GM19463 (cell line): ENCODE measurements at regions not wholly inside any gene's neighbourhood (a gene's known extent, or its start where the extent isn't known, plus 50 kb on each side); places are given as distances from the start of the nearest gene placed in this dataset.

Source experiments
- ATAC-seq: cut with Tn5 transposase; IDR thresholded peaks from one replicate; pipeline ENCODE4 v1.9.1; 2021; ENCODE audit warnings: mild to moderate bottlenecking, moderate library complexity; ENCODE audit not compliant: unreplicated experiment

DNA sequence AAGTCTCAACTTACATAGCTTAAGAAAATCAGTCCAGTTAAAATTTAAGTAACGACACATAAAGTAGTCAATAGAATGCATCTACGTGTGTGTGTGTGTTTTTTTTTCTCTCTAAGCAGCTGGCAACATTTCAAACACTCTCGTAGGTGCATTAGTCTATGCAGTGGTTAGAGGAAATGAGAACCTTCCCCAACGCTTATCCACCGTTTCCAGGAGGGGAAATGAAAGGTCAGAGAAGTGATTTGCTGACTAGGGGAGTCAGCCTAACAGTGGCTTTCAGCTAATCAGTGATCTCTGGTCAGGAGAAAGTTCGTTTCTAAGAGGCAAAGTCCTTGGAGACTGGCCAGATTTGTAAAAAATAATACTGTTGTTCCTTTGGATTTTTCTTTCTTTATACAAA lies 806.6 kb downstream of the C6orf118 start:
- ATAC-seq, result no peak

DNA sequence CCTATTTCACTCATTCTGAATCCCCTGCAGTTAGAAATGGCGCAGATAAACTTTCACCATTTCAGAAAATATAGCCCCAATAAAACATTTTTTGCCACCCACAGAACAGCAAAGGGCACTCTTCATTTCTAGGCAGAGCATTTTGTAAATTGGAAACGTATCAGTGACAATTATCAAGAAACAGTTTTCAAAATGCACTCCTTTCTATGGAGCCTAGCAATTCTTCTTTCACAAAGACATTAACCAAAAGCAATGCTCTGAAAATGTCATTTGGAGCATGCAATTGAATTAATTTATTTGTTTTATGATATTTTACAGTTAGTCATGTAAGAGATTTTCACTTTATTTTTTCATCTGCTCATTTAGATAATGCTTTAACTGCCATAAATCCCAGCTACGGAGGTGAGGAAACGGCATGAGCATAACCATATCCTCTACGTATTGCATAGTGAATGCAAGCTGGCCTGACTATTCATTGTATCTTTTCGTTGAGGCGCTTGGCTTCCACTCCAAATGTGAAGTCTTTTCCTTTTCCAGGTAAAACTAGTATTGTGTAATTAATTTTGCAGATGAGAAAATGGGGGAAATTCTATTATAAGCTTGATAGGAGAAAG lies 813.4 kb downstream of the C6orf118 start:
- ATAC-seq, result no peak

DNA sequence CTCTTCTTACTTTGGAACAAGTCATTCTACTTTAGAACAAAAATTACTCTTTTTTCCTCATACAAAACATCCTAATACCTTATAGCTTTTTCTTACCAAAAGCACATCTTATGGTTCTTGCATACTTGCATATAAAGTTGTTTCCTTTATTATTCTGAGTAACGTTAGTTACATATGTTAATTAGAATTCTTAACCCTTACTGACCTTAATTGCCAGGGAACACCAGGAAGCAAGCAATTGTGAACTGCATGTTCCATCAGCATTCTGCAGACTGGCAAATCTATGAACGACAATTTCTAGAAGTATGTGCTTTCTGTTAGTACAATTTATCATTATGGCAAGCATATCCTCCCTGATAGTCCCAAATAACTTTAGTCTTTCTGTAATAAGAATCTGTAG lies 831.0 kb downstream of the C6orf118 start:
- ATAC-seq, result no peak

DNA sequence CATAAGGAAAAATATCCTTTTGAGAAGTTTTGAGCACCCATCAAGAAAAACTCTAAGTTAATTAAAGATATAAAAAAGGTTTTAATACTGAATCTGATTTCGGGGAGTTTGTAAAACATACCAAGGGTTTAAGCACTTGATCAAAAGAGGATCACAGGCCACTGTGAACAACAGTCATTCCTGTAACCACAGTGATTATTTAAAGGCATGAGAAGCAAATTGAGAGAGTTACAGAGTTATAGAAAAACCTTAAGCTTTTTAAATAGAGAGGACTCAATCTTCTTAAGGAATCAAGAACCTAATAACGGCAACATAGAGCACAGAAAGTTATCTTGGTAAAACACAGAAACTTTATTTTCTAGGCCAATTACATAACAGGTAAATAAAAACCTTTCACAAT lies 831.6 kb downstream of the C6orf118 start:
- no peak for ATAC-seq

DNA sequence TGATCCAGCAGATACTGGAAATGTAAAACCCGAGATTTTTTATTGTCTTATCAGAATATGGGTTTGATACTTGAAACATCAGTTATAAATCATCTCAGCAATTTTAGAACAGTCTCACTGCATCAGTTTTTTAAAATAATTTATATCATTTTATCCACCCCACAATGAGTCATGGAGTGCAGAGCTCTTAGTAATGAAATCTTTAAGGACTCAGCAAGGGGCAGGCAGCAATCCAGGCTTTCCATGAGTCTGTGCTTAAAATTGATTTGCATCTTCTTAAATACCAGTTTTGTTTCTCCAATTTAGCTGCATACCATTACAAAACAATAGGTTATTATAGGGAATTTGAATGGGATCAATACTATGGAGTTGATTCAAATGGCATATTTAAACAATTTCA lies 832.3 kb downstream of the C6orf118 start:
- no peak for ATAC-seq

DNA sequence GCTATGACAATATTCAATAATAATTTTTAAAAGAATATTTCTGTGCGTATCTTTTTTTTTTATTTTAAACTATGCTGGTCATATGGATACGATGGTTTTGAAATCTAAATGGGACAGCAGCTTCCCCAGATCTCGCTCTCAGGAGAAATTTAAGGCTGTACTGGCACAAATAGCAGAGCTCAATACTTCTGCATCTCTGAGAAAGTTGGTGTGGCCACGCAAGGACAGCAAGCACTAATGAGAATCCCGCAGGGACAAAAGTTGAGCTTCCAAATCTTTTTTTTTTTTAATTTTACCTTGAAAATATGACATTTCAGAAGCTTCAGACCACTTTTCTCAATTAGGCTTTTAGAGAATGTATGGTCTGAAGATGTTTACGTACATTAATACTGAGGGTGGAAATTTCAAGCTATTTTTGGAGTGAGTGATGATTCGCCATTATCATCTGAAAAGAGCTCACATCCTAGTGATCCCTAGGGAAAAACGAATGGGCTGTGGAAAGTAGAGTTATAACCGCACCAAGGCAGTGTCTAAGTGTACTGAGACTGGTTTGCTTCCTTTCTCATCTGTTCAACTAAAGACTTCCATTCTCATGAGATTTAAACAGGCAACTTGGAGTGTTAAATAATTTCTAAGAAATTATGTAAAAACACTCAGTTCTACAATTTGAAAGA lies 840.0 kb downstream of the C6orf118 start:
- no peak for ATAC-seq

DNA sequence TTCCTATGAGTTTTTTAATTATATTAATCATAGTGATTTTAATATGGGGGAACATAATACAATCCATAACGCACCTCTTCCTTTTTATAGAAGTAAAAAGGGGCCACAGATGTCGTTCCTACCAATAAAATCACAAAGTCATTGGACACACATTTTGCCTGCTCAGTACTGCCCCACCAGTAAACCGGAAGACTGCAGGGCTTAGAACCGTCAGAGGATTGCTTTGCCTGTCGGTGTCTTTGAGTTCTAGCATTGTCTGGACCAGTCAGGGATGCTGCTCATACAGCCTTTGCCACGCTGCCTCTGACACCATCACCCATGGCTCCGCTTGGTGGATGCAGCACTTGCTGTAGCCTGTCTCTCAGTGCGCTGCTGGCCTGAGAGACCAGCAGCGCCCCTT lies 853.6 kb downstream of the C6orf118 start:
- no peak for ATAC-seq

DNA sequence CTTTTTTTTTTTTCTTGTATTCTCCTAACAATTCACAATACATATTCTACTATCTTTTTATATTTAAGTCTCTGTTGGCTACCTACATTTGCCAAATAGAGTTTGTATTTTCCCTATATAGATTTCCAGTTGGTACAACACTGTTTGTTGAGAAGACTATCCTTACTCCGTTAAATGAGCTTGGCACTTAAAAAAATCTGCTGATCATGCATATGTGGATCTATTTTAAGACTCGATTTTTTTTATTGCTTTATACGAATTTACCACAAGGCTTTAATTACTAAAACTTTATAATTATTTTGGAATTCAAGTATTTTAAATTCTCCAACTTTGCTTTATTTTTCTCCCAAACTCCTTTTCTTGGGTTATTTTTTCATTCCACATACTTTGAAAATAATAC lies 855.6 kb downstream of the C6orf118 start:
- no peak for ATAC-seq

DNA sequence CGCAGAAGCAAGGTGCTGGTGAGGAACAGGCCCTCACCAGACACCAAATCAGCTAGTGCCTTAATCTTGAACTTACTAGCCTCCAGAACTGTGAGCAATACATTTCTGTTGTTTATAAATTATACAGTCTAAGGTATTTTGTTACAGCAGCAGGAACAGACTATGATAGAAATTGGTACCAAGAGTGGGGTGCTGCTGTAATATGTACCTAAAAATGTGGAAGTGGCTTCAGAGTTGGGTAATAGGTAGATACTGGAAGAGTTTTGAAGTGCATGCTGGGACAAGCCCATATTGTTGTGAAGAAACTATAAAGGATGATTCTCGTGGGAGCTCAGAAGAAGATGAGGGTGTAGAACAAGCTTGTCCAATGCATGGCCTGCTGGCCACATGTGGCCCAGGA lies 866.8 kb downstream of the C6orf118 start:
- ATAC-seq, result no peak

DNA sequence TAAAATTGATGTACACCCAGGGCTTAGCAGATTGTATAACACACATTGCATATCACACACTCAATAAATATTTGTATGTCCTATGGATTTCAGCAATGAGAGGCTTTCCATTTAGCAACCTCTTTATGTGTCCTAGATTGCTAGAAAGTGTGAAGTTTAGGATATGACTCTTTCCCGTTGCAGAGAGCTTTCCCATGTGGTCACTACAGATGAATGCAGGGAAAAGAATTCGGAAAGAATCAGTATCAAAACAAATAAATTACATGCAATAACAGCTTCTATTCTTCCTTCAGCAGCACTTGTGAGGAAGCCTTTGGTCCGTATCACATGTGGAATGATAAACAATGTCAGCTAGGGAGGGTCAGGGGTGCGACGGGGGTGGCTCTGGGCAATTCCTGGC lies 870.1 kb downstream of the C6orf118 start:
- ATAC-seq, result no peak

DNA sequence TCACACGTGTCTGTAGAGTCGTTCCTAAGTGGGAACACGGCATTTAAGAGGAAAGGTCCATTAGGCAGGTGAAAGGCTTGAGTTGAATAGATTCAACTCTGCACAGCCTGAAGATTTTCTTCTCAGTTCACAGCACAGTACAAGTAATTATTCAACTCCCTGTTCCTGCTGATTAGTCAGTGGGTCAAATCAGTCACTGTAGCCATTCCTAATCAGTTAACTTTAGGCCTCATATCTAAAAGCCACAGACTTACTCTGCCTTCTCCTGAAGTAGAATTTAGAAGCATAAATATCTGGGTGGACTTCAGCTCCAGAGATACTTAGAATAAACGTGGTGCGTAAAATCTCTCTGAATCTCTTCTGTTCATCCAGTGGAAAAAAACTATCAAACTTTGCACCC lies 872.4 kb downstream of the C6orf118 start:
- no peak for ATAC-seq

DNA sequence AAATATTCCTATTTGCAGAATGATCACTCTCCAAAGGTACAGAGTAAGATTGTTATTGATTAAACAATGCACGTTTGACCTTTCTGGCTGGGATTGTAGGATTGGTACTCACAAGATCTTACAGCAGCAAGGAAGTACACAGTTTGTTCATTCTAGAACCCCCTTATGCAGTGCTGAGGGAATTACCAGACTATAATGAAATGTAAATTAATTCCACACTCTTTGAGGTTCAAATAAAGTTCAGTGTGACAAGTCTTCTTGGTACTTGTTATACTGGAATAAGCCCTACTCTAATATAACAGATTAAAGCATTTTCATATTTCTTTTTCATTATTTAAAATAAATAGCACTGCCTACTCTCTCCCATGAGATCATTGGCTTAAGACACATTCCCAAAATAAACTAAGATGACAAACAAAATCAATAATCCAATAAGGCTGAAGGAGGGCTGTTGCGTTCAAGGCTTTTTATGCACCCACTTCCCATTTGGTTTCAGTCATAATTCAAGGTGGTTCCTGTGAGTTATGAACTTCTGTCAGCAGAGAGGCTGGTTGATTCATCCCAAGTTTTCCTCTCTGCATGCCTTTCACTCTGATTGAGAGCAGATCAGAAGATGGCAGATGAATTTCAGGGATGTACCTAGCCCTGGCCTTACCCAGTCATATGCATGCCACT lies 881.5 kb downstream of the C6orf118 start:
- no peak for ATAC-seq

DNA sequence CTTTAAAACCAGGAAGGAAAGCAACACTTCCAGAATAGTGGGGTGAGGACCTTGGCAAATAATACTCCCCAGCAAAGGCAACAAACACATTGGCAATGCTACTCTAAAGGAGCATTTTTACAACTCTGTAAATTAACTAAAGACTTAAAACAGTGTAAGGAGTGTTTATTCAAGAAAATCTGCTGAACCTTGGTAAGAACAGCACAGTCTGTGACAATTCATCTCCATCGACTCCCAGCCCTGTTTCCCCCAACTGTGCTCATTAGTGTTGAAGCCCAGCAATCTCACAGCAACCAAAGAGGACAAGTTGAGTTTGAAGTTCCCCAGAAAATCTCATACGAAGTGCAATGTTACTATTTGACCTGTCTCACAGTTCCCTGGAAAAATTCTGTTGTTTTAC lies 884.9 kb downstream of the C6orf118 start:
- no peak for ATAC-seq

DNA sequence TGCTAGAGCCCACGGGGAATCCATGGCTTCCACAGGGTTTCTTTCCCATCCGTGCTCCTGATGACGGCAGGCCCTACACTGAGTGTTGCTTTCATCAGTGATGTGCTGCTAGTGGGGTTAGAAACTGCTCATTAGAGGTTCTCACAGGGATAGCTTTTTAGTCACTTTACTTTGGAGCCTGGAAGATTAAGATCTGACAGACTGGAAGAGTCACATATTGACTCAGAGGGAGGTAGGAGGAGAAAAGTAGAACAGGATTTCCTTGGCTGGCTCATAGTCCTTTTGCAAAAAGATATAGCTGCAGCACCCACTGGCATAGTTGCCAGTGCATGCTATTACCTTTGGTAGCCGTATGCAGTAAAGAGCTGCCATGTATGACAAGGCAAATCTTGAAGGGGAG lies 890.3 kb downstream of the C6orf118 start:
- no peak for ATAC-seq

DNA sequence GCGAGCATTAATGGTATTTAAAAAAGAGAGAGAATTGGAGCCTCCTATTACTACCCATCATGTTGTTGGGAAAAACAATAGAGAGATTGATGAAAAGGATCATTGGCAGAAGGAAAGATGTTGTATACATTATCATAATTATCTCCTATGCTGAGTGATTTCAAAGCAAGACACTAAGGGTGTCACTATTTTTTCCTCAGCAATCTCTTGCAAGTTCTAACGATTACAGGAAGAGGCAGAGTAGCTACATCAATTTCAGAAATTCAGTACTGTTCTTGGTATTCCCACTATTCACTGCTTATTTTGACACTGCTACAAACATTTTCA lies 891.2 kb downstream of the C6orf118 start:
- no peak for ATAC-seq

DNA sequence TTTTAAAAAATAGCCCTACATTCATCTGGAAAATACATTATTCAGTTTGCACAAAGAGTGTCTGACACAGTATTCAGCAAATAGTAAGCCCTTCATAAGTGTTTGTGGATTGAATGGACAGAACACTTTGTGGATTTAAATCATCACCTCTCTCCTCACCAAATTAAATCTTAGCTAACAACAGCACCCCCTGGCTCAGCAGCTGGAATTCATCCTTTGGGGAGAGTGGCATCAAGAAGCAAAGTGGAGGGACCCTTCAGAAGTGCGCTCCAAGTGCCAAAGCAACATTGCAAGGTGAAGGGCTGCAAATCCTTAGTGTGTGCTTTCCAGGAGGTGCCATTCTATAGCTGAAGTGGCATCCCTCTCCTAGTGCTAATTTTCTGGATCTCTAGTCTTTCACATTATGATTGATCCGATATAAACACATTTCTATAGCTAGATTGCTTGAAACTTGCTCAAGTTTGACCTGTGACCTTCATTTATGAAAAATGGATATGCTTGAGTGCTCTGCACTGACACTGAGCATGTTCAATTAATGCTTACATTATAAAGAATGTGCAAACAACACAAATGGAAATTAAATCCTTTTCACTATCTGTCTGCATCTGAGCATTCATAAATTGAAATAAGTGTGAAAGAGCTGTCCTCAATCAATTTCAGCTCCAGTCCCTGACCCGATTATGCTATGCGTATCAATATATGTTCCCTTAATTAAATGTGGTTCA lies 891.7 kb downstream of the C6orf118 start:
- no peak for ATAC-seq

DNA sequence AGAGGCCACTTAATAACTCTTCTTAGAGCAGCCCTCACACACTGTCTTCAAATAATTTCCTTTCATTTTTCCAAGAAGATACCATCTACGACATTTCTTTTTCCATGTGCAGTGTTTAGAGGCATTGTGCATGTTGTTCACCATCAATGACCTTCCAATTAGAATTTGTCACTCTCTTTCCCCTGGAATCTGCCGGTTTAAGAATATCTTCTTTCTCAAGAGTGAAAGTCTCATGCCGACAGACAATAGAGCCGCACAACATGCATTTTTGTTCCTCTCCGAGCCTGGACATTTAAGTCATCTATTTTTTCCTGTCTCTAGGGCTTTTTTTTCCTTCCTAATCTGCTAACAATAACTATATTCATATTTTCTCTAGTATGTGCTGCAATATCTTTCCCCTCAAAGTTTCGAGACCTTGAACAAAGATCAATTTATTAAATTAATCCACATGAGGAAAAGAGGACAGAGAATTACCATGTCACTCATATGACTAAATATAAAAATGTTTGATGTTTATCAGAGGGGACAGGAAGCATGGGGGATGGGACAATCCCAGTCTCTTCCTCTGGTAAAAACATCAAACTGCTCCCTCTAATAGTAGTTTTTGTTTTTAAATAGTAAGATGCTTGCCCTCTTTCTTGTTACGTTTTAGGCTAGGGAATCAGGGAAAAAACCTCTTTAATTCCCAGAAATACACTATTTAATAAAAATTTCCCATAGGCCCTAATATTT lies 893.4 kb downstream of the C6orf118 start:
- no peak for ATAC-seq

DNA sequence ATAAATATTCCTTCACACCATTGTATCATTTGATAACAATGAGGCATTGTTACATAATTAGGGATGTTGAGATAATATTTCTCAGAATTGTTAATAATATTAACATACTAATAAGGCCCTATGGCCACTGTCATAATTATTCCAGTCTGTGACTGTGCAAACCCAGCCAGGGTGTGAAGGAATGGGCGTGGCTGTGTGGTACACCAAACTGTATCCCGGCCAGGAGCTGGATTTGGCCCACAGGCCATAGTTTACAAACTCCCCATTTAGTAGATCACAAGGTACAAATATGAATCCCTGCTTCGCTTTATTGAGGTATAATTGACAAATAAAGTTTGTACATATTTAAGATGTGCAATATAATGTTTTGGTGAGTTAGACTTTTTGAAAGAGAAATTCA lies 894.7 kb downstream of the C6orf118 start:
- no peak for ATAC-seq

DNA sequence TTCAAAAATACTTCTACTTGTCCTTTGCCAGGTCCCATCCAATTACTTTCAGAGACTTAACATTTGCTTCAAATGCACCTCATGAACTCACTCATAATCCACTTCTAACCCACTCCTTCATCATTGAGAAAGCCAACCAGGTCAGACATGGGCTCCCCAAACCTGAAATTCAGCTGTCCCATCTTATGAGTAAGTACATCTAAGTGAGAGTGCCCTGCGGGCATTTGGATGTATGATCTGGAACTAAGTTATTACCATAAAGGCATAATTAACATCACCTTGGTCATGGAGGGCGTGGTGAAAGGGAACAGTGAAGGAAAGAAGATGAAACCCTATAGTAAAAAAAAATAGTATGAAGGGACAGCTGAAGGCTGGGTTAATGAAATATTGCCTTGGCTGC lies 896.8 kb downstream of the C6orf118 start:
- ATAC-seq, result no peak

DNA sequence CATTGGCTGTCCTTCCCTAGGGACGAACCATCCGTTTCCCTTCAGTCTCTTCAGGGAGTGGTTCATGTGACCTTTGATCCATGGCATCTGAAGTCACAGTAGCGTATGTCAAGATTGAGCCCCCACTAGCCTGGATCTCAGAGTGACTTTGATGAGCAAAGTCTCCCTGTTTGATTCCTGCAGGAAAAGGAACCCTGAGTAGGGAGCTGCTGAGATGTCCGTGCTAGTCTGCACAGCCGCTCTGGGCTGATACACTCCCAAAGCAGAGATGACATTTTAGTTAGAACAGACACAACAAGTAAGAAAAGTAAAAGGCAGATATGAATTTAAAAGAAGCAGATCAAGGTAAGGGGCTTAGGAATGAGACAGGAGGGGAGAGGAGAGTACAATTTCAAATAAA lies 899.4 kb downstream of the C6orf118 start:
- ATAC-seq, result no peak

DNA sequence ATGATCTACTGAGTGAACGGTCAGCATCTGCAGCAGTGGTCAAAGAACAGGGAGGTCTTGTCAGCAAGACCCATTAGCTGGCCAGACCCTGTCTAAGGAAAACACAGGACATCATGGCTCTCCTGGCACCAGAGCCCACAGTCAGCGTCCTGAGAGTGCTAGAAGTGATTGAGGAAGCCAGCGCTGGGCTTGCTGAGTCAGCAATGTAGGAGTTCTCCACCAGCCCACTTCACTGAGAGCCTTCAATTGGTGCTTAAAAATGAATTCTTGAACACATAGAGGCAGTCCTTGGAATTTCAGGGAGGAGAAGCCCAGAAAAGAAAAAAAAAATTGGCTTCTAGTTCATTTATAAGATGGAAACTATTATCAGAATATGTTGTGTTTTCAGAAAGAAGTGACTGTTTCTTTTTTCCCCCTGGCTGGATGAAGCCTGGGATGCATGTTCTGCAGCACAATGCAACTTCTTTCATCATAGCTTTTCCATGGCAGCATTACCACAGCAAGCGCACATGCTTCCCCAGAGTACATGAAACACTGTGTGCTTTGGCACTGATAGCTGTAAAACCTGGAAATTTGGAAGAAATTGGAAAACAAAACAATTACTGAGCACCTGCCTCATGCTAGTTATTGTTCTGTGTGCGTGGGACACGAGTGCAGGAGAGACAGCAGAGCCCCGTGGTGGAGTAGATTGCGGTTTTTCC lies 899.9 kb downstream of the C6orf118 start:
- ATAC-seq, result no peak
